ENCODE measurements at regions not wholly inside any gene's neighbourhood (a gene's known extent, or its start where the extent isn't known, plus 50 kb on each side); places are given as distances from the start of the nearest gene placed in this dataset.

GRCh38 chr4:180710628-180711337, 1532.4 kb upstream of the TENM3 start:
- no peak for TF ChIP-seq CTCF (conservative IDR thresholded peaks at IDR 0.05; ENCODE audit: low read length)
- DNase-seq (ENCODE audit: low read depth), result no peak
- H3K4me3 ChIP-seq (ENCODE audit: low read length), result no peak overlapping the region

GRCh38 chr4:180717451-180718033, 1525.7 kb upstream of the TENM3 start:
- no peak overlapping the region for H3K4me3 ChIP-seq (ENCODE audit: low read length)
- DNase-seq (ENCODE audit: low read depth), result no peak
- TF ChIP-seq CTCF (conservative IDR thresholded peaks at IDR 0.05; ENCODE audit: low read length), result no peak

GRCh38 chr4:180721356-180721755, 1521.8 kb upstream of the TENM3 start:
- no peak for TF ChIP-seq CTCF (conservative IDR thresholded peaks at IDR 0.05; ENCODE audit: low read length)
- no peak overlapping the region for H3K4me3 ChIP-seq (ENCODE audit: low read length)
- DNase-seq (ENCODE audit: low read depth), result no peak

- no peak for DNase-seq (ENCODE audit: low read depth)
- no peak overlapping the region for H3K4me3 ChIP-seq (ENCODE audit: low read length)
- no peak for TF ChIP-seq CTCF (conservative IDR thresholded peaks at IDR 0.05; ENCODE audit: low read length)
These were observed 1516.6 kb upstream of the TENM3 start for GRCh38 chr4:180726611-180727010.

- DNase-seq (ENCODE audit: low read depth), result no peak
- no peak overlapping the region for H3K4me3 ChIP-seq (ENCODE audit: low read length)
- TF ChIP-seq CTCF (conservative IDR thresholded peaks at IDR 0.05; ENCODE audit: low read length), result no peak
These were observed 1515.7 kb upstream of the TENM3 start for GRCh38 chr4:180727478-180727877.

- TF ChIP-seq CTCF (conservative IDR thresholded peaks at IDR 0.05; ENCODE audit: low read length), result no peak
- H3K4me3 ChIP-seq (ENCODE audit: low read length), result no peak overlapping the region
- DNase-seq (ENCODE audit: low read depth), result no peak
These were observed 1508.3 kb upstream of the TENM3 start for GRCh38 chr4:180734753-180735432.

GRCh38 chr4:180741703-180742102, 1501.5 kb upstream of the TENM3 start:
- TF ChIP-seq CTCF (conservative IDR thresholded peaks at IDR 0.05; ENCODE audit: low read length), result no peak
- no peak for DNase-seq (ENCODE audit: low read depth)

More at GRCh38 chr4:180741703-180742102, 1501.5 kb upstream of the TENM3 start:
- no peak overlapping the region for H3K4me3 ChIP-seq (ENCODE audit: low read length)
